ENCODE measurements at regions not wholly inside any gene's neighbourhood (a gene's known extent, or its start where the extent isn't known, plus 50 kb on each side); places are given as distances from the start of the nearest gene placed in this dataset.

- no peak for TF ChIP-seq POLR2A (IDR thresholded peaks at IDR 0.05)
- TF ChIP-seq CTCF (IDR thresholded peaks at IDR 0.05): no peak
- no peak for TF ChIP-seq POLR2AphosphoS5 (IDR thresholded peaks at IDR 0.05)
Measured at GRCh38 chr1:93738926-93739325, 57.3 kb upstream of the BCAR3 start.
